ENCODE measurements at regions not wholly inside any gene's neighbourhood (a gene's known extent, or its start where the extent isn't known, plus 50 kb on each side); places are given as distances from the start of the nearest gene placed in this dataset.

DNA sequence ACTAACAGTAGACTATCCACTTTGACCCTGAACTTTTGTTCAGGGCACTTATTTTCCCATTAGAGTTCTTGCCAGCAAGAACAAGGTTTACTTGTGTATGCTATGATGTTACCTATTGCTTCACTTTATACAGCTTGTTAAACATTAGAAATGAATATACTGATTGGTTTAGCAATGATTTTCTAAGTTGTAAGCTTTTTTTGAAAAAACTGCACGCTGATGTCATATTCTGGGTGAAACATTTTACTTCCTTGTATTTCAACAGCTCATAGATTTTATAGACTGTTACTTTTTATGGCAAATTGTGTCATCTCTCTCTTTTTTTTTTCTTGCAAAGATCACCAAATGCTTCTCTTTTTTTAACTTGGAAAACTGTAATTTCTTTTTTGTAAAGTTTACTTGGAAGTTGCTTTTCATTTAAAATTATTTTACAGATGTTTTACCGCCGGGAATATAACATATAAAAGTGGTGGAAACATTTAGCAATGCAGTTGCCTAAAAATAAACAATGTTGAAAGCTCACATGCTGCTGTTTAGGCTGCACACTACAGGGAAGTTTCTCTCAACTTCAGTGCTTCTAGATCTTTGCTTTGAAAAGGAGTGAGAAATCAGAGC lies 215.3 kb upstream of the NFIA start:
- TF ChIP-seq, protein P1, sequence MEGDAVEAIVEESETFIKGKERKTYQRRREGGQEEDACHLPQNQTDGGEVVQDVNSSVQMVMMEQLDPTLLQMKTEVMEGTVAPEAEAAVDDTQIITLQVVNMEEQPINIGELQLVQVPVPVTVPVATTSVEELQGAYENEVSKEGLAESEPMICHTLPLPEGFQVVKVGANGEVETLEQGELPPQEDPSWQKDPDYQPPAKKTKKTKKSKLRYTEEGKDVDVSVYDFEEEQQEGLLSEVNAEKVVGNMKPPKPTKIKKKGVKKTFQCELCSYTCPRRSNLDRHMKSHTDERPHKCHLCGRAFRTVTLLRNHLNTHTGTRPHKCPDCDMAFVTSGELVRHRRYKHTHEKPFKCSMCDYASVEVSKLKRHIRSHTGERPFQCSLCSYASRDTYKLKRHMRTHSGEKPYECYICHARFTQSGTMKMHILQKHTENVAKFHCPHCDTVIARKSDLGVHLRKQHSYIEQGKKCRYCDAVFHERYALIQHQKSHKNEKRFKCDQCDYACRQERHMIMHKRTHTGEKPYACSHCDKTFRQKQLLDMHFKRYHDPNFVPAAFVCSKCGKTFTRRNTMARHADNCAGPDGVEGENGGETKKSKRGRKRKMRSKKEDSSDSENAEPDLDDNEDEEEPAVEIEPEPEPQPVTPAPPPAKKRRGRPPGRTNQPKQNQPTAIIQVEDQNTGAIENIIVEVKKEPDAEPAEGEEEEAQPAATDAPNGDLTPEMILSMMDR (conservative IDR thresholded peaks at IDR 0.05; ENCODE audit: low read depth, low read length), result no peak
- no peak for TF ChIP-seq EZH2 (IDR thresholded peaks at IDR 0.05; ENCODE audit: borderline replicate concordance, low read depth, low read length, poor library complexity, severe bottlenecking)

Measured in A673 (cell line).